DMS 273 treated with DMSO at 0.1 percent for 48 hours (cell line): ENCODE measurements at regions not wholly inside any gene's neighbourhood (a gene's known extent, or its start where the extent isn't known, plus 50 kb on each side); places are given as distances from the start of the nearest gene placed in this dataset.

Source experiments
- DNase-seq: peaks from one replicate; lab custom pipeline; 2025; lab: John Stamatoyannopoulos, UW

DNA sequence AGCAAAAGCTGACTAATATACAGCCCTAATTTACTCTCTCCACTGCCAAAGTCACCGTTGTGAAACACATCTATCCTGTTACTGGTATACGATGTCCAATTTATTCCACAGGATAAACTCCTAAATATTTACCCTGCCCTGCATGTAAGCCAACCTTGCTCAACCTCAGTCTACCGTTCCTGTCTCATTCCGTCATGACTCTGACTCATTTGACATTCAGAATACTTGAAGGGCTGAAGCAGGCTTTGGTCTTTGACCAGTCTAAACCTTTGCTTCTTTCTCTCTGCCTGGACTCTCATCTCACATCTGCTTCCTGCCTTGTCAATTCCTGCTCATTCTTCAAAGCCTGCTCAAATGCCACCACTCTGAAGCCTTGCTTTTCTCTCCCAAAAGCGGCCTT, 157.5 kb downstream of the SCP2D1 start:
- DNase-seq = no peak

DNA sequence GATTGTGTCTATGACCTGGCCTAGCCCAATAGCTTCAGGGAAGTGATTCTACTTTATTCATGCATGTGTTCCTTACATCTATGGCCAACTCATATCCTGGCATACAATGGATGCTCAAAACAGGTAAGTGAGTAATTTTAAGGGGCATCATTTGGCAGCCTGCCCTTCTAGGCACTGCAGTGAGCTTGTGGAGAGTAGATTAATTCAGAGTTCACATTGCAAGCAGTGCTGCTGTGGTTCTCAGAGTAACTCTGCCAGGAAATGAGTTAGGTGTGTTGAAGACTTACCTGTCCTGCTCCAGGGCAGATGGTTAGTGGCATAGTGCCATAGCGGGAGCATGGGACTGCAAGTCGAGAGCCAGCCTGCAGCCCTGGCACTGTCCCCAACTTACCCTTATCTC, 158.0 kb downstream of the SCP2D1 start:
- no peak for DNase-seq

DNA sequence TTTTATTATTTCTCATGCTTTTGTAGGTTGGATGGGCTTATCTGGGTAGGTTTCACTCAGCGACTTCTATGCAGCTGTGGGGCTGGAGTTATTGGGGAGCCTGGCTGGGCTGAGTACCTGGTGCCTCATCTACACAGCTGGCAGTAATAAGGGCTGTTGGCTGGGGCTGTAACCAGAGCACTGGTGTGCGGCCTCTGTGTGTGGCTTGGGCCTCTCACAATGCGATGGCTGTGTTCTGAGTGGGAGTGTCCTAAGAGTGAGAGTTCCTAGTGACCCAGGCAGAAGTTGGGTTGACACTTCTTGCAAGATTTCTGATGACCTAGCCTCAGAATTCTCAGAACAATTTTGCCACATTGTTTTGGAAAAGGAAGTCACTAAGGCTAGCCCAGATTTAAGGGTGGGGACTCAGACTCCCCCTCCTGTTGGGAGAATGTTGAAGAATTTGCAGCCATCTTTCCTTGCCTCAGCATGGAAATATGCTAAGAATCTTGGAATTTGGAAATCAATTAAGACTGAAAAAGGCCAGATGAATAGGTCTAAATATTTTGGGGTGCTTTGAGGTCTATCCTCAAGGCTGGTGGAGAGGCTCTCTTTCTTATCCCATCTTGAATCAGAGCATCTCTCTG, 158.8 kb downstream of the SCP2D1 start:
- no peak for DNase-seq

DNA sequence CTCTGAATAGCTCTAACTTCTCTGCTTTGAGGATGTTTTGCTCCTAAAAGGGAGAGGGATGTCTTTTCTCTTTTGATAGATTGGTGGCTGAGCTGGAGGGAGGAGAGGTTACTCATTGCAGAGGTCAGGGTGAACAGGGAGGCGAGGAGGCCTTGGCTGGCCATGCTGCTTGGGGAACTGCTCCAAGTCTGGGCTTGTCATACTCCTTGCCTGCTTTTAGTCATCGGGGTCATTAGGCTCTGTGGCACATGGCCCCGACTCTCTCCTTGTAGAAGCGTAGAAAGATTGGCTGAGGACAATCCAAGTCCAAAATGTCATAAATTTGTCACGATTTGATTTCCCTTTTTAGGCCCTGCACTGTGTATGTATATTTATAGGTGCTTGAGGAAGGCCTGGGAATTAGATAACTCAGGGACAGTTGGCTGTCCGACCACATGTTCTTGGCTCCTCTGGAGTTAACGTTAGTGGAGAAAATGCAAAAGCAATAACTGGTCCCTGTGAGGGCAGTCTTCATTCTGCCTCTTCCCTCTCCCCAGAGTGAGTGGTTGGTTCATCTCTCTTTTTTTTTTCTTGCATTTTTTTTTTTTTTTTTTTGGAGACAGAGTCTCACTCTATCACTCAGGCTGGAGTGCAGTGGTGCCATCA, 160.1 kb downstream of the SCP2D1 start:
- DNase-seq = no peak

DNA sequence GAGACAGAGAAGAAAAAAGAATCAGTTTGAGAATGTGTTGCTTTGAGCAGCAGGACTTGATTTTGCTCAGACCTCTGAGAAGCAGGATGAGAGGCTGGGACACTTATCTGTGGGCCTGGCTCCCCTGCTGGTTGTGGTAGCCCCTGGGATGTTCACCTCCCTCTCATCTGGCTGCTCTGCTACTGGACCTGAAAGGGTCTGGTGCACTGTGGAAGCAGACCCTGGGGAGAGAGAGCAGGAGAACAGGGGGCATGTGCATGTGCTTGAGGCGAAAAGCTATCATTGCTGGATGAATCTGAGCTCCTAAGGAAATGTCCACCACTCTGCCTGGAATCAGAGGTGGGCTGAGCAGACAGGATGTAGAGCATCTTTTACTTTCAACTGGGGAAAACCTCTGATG, 161.1 kb downstream of the SCP2D1 start:
- no peak for DNase-seq

DNA sequence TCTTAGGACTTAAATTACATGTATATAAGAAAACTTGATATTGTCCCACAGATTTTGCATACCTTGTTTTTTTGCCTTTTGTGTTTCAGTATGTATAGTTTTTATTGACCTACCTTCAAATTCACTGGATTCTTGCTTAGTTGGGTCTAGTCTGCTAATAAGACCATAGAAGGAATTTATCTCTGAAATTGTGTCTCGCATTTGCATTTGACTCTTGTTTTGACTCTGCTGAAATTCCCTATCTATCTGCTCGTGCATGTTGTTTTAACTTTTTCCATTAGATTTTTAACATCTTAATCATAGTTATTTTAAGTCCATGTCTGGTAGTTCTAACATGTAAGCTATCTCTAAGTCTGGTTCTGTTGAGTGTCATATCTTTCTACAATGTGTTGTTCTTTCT, 163.9 kb downstream of the SCP2D1 start:
- no peak for DNase-seq

DNA sequence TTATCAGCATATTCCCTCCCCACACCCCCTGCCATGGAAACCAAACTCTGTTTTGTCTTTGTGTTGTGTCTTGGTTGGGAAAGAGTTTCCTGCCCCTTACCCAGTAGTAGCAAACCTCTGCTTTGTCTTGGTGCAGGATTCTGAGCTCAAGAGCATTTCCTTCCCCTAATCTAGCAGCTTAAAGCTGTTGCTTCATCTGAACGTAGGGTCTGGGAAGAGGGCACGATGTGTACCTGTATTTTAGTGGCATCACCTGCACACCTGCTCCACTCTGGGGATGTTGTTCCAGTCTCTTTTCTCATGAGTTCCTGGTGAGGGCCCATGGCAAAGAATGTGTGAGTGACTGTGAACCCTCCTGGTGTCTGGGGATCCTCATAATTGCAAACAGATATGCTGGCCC, 164.7 kb downstream of the SCP2D1 start:
- DNase-seq = no peak

DNA sequence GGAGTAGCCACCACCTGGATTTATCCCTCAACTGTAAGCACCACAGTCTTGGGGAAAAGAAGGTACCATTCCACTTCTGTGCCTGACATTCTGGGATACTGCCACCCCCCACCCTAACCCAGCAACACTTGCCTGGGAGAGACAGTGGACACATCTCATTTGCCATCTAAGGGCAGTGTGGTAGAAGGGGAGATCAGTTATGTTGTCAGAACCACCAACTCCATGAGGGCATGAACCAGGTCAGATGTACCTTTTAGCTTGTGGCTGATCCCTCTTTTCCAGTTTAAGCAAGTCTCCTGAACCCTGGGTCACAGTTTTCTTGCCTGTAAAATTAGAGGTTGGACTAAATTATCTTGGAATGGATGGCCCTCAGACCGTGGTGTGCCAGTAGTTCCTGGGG, 165.5 kb downstream of the SCP2D1 start:
- no peak for DNase-seq

DNA sequence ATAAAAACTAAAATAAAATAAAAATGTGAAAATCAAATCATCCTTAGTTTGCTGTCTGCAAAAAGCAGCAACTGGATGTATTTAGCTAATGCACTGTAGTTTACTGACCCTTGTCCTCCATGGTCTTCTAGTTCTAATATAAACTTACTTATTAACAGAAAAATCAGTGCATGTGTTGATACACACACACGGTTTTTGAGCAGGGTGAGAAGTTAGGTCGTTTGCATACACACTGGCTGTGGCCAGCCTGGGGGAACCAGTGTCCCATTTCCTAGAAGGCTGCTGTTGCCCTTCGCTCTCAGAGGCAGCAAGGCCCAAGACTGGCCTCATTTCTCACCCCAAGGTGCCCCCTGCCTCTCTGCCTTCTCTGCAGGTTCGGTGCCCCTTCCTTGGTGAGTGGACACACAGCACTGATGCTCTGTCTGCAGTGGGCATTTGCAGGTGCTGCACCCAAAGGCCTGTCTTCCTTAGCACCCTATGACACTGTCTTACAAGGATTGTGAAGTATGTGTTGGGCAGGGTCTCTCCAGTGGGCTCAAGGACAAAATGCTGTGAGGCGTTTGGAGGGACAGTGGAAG, 168.5 kb downstream of the SCP2D1 start:
- no peak for DNase-seq

DNA sequence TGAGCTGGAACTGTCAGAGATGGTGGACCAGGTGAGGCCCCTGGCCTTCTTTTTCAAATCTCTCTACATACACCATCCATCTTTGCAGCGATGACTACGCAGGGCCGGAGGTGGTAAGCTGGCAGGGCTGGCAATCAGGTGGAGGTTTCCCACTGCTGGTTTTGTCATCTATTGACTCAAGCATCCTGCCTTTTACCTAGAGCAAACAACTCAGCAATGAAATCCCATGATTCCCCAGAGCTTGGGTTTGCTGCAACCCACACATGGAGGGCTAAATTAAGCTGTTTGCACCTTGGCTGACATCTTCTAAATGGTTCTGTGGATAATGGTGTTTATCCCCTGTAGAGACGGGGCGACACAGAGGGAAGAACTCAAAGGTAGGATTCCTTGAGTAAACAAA, 170.2 kb downstream of the SCP2D1 start:
- no peak for DNase-seq

DNA sequence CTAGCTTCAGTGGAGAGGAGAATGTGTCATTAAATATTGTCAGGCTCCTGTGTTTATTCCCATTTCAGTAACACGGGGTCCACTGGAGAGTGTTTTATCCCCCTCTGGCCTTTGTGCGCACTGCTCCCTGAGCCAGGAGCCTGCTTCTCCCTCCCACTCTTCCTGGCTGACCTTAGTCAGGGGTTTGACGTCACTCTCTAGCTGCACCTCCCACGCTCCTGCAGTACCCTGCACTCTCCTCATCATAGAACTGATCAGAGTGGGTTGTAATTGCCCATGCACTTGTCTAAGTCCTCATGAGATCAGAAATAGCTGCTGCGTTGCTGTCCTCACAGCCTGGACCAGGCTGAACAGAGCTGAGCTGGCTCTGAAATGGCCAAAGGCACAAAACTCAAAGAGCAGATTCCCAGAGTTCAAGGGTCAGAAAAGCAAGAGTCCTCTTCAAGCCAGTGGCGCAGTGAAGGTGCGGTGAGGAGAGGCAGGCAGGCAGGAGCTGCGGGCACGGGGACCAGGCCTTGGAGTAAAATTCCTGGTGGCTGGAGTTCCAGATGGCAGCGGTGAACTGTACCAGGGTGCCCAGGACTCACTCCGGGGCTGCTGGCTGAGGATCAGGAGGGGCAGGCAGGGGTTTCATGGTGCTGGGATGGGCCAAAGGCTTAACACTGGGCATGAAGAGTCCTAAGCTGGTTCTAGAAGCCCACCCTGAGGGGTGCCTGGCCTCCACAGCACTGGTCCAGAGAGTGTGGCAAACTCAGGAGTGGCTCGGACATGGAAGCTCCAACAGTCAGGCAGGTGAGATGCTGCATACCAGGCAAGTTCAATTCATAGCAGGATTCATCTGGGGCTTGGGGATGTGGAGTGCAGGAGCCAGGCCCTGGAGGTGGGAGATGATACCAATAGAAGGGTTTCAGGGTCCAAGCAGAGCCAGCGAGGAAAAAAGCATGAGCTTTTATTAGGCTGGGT, 170.9 kb downstream of the SCP2D1 start:
- DNase-seq = no peak

DNA sequence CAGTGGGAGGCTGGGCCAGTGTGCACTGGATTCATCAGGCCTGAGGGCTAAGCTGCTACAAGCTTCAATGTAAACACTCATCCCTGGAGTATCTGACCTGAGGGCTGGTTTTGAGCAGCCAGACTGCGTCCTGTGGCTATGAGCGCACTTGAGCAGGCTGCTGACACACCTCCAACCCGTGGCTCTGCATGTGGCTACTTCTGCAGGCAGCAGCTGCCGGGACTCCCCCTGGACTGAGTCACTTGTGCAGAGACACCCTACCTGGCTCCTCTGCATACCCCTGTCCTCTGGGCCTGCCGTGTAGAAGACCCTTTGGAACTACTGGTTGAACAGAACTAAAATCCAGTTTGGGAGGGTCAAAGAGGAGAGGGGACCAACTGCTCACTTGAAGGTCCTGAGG, 172.0 kb downstream of the SCP2D1 start:
- DNase-seq = no peak

DNA sequence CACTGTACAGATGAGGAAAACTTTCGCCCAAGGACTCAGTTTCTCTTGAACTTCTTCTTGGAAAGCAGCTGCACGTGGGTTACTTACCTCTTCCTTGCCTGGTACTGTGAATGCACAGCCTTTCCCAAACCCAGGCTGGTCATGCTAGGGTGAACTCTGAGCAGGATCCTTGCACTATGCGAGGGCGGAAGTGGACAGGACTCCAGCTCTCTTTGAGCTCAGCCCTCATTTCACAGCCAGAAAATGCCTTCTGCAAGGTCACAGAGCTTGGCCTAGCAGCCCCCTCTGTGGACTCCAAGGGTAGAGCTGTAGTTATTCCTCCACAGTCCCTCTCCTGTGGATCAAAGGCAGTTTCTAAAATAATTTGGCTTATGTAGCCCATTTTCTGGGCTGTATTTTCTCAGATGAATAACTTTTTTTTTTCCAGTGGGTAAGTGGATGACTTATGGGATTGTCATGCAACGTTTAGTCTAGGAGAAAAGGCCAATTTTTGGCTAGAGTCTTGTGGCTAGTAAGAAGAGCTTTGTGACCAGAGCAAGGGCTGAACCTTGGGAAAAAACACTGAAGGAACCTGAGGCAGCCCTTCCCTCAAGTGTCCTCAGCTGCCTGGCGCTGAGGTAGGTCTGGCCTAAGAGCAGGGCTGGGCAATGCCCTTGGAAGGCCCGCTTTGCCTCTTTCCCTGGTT, 172.7 kb downstream of the SCP2D1 start:
- no peak for DNase-seq

DNA sequence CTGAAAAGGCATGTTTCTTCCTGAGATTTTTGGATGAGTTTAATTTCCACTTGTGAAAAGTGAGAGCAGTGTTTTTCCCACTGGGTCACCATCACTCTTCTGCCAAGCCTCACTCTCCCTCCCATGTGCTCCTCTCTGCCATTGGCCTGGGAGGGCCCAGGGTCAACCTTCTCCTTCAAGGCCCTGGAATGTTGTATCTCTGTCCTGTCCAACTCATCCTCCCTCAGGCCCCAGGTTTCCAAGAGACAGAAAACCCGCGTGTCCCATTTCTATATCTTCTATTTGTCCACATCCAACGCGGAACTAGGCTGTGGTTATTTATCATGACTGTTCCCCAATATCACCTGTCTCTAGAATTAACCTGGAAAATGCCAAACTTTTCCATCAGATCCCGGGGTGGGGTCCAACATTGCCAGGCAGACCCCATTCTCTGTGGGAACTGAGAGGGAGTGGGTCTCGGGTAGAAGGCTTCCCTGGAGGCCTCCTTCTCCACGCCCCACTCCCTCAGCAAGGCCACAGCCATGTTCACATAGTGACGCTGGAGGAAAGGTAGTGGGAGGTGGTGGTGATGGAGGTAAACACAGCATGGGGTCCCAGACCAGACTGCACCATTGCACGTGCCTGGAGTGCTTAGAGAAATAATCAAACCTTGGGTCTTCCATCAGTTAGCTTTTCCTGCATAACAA, 173.5 kb downstream of the SCP2D1 start:
- no peak for DNase-seq

DNA sequence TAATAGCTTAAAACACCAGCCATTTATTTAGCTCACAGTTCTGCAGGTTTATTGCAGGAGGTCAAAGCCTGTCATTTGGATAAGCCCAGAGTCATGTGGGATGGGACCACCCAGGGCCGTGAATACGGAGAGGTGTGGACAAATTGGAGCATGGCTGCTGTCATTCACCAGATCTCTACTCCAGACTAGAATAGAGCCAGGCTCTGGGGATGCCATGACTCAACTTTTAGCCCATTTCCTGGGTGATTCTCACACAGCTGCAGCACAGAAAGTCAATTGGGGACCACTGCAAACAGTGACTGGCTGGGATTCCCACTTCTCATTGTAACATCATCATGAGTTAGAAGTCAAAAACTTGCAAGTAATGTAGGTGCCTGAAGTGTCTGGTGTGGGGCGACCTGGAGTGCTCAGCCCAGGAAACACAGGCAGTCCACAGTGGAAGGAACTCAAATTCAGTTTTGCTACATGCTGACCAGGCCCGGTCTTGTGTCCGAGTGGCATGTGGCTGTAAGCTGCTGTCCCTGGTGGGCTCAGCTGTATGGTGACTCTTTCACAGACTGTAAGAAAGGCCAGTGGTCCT, 174.3 kb downstream of the SCP2D1 start:
- no peak for DNase-seq

DNA sequence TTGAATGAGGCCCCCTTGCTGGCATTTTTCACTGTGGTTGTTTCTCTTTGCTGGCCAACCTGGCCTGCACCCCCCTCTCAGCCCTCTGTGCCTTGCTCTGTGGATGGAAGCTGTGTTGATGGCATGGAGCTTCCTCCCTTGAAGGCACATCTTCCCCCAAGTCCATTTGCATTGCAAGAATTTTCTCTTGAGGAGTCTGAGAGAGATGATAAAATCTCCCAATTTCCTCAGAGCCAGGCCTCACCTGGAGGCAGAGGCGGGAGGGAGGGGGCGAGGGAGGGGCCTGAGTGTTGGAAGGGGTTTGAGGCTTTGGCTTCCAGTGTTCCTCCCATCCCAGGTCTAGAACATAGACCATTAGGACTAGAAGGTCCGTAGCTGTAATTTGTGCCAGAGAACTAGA, 175.1 kb downstream of the SCP2D1 start:
- no peak for DNase-seq

DNA sequence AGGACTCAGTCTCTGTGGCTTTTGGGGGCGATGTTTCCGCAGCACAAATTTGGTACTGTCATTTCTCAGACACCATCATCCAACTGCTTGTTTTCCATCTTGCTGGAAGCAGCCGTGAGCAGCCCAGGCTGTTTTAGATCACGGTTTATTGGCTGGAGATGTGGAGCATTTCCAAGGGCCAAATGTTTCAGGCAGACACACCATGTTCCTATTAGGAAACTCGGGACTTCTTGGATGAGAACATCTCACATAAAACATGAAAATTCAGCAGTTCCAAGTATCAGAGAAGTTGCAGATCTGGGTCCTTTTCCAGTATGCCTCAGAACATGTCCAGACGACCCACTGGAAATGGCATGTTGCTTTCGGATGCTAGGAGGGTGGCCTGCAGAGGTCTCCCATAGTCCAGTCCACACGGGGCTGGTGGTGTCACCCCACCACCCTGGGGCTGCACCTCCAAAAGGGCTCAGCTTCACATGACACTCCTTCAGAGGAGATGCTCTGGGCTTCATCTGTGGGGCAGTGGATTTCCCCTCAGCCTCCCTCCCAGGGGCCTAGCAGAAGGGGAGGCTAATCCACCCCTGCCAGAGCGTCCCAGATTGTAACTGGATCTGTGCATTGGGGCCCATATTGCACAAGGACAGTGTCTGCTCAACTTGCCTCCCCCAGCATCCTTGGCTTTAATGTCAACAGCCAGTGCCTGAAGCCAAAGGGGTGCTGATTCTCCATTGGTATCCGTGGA, 176.3 kb downstream of the SCP2D1 start:
- DNase-seq = no peak

DNA sequence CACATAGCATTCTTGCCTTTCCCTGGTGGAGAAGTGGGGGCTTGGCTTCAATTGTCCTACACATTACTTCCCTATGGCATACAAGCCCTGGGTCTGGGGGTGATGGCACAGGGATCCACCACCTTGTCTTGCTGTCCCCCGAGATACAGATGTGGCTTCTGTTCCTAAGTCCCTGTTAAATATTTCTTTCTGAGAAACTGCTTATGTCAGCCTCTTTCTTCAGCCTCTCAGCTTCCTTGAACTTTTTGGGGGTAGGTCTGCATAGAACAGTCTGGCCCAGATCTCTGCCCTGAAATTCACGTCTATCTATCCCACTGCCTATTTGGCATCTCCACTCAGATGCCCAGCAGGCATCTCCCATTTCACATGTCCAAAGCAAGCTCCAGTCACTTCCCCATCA, 177.4 kb downstream of the SCP2D1 start:
- no peak for DNase-seq

DNA sequence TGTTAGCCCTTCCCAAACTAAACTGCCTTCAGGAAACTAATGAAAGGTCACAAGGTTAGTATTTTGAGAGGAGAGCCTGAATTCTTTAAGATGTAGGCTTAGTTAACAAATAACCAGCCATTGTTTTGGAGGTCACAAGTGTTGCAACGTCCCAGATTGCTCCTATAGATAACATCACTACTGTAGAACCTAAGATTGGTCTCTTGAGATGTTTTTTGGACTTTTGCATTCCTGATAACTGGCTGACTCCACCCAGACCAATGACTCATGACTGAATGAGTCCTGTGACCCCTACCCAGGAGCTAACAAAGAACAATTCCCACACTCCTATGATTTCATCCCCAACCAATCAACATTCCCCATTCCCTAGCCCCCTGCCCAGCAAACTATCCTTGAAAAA, 178.8 kb downstream of the SCP2D1 start:
- no peak for DNase-seq

DNA sequence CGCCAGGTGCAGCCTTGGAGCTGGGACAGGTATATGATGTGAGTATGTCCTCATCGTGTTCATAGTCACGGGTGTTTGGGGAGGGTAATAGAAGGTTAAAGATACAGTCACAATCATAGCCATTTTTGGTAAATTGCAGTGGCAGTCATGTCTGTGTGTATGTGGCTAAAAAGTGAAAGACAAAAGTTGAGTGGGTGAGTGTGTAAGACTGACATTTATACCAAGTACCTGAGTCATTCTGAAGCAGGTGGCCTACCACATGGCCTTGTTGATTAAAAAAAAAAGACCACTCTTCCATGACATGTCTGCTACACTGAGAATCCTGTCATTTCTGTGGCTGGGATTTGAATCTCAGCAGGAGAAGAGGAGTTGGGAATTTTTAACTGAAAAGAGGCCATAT, 181.9 kb downstream of the SCP2D1 start:
- no peak for DNase-seq
